IMR-90 (cell line): ENCODE measurements at regions not wholly inside any gene's neighbourhood (a gene's known extent, or its start where the extent isn't known, plus 50 kb on each side); places are given as distances from the start of the nearest gene placed in this dataset.

Experiments used
- ATAC-seq: fragments of 200-7000 bp; cut with Tn5 transposase; 2 replicates; pipeline ENCODE4 v1.9.1; 2020; ENCODE audit warnings: low read depth, mild to moderate bottlenecking, moderate library complexity
- BruUV-seq: library from RNA; stranded (reverse); fragments of 400-500 nt; replicated peaks from 2 replicates; lab custom pipeline; 2021; lab: Mats Ljungman, UMichigan
- CTCF ChIA-PET: fragments of 300-600 bp; formaldehyde crosslinking; extraction: SDS; loops from one replicate; lab custom pipeline; 2021; ENCODE audit warnings: antibody characterized with exemption; lab: Yijun Ruan, JAX
- POLR2A ChIA-PET: fragments of 300-600 bp; sonication (Branson Sonifier 250); formaldehyde crosslinking; loops from one replicate; lab custom pipeline; 2022; ENCODE audit warnings: antibody characterized with exemption; ENCODE audit not compliant: unreplicated experiment; lab: Charles Lee
- DNase-seq: peaks from one replicate; pipeline ENCODE4 v3.0.0; 2013
- H2AFZ ChIP-seq: replicated peaks from 2 replicates; pipeline ENCODE3; 2013; ENCODE audit warnings: low read length, mild to moderate bottlenecking; ENCODE audit not compliant: poor library complexity
- H2AK5ac ChIP-seq: 2 replicates; pipeline ENCODE4 v1.6.1; 2013; ENCODE audit warnings: low read depth, low read length, inconsistent platforms
- H2AK9ac ChIP-seq: replicated peaks from 2 replicates; pipeline ENCODE3; 2013; ENCODE audit warnings: mild to moderate bottlenecking, low read depth, low read length, moderate library complexity; ENCODE audit not compliant: poor library complexity
- H2BK120ac ChIP-seq: 2 replicates; pipeline ENCODE4 v1.6.1; 2013; ENCODE audit warnings: low read depth, low read length, inconsistent platforms
- H2BK15ac ChIP-seq: 3 replicates; pipeline ENCODE4 v1.6.1; 2013; ENCODE audit warnings: low read depth, low read length, inconsistent platforms
- H2BK20ac ChIP-seq: 2 replicates; pipeline ENCODE4 v1.6.1; 2013; ENCODE audit warnings: low read depth, mild to moderate bottlenecking, inconsistent platforms, low read length, moderate library complexity
- H2BK5ac ChIP-seq: 2 replicates; pipeline ENCODE4 v1.6.1; 2013; ENCODE audit warnings: mild to moderate bottlenecking, low read depth, low read length, inconsistent platforms; ENCODE audit not compliant: poor library complexity, severe bottlenecking
- H3K14ac ChIP-seq: replicated peaks from 2 replicates; pipeline ENCODE4 v1.6.1; 2013; ENCODE audit warnings: low read depth, low read length, inconsistent platforms
- H3K18ac ChIP-seq: 2 replicates; pipeline ENCODE4 v1.6.1; 2013; ENCODE audit warnings: low read depth, low read length, control low read depth
- H3K23ac ChIP-seq: 2 replicates; pipeline ENCODE4 v1.6.1; 2013; ENCODE audit warnings: low read depth, low read length, inconsistent platforms
- H3K27ac ChIP-seq: 2 replicates; pipeline ENCODE4 v1.5.1; 2013; ENCODE audit warnings: mild to moderate bottlenecking, control low read depth, low read length; ENCODE audit not compliant: insufficient read depth
- H3K27me3 ChIP-seq: 2 replicates; pipeline ENCODE4 v1.6.1; 2013; ENCODE audit warnings: low read length; ENCODE audit not compliant: control insufficient read depth, insufficient read depth
- H3K36me3 ChIP-seq: 2 replicates; pipeline ENCODE4 v1.6.1; 2013; ENCODE audit warnings: low read length, mixed read lengths; ENCODE audit not compliant: control insufficient read depth, insufficient read depth
- H3K4ac ChIP-seq: 2 replicates; pipeline ENCODE4 v1.6.1; 2013; ENCODE audit warnings: low read depth, low read length, inconsistent platforms
- H3K4me1 ChIP-seq: 2 replicates; pipeline ENCODE4 v1.6.1; 2013; ENCODE audit warnings: low read length, mixed read lengths; ENCODE audit not compliant: control insufficient read depth, insufficient read depth
- H3K4me2 ChIP-seq: 2 replicates; pipeline ENCODE4 v1.6.1; 2013; ENCODE audit warnings: low read depth, mild to moderate bottlenecking, control low read depth, low read length, moderate library complexity
- H3K4me3 ChIP-seq: 2 replicates; pipeline ENCODE4 v1.5.1; 2013; ENCODE audit warnings: low read depth, mild to moderate bottlenecking, control low read depth, low read length, moderate library complexity; ENCODE audit not compliant: insufficient read depth
- H3K56ac ChIP-seq: 2 replicates; pipeline ENCODE4 v1.6.1; 2013; ENCODE audit warnings: low read length, inconsistent platforms; ENCODE audit not compliant: insufficient read depth; ENCODE audit errors: extremely low read depth
- H3K79me1 ChIP-seq, 2 experiments: 2 replicates each; pipeline ENCODE4 v1.6.1; 2013; ENCODE audit warnings: low read length in 2 of 2, inconsistent platforms in 1 of 2, low read depth in 1 of 2
- H3K9ac ChIP-seq: 2 replicates; pipeline ENCODE4 v1.6.1; 2013; ENCODE audit warnings: low read depth, low read length, control low read depth
- H3K9me1 ChIP-seq: 2 replicates; pipeline ENCODE4 v1.6.1; 2013; ENCODE audit warnings: low read length, inconsistent platforms; ENCODE audit not compliant: insufficient read depth
- H3K9me3 ChIP-seq: 2 replicates; pipeline ENCODE4 v1.6.1; 2013; ENCODE audit warnings: low read length; ENCODE audit not compliant: control insufficient read depth, insufficient read depth
- H4K20me1 ChIP-seq: 2 replicates; pipeline ENCODE4 v1.6.1; 2013; ENCODE audit warnings: low read length, inconsistent platforms; ENCODE audit not compliant: insufficient read depth
- H4K5ac ChIP-seq: 2 replicates; pipeline ENCODE4 v1.6.1; 2013; ENCODE audit warnings: mild to moderate bottlenecking, low read depth, low read length, control low read depth
- H4K8ac ChIP-seq, 2 experiments: 2 replicates each; pipeline ENCODE4 v1.6.1; 2013; ENCODE audit warnings: low read depth in 2 of 2, low read length in 2 of 2, control low read depth in 1 of 2, inconsistent platforms in 1 of 2
- H4K91ac ChIP-seq: 2 replicates; pipeline ENCODE4 v1.6.1; 2013; ENCODE audit warnings: low read depth, low read length, inconsistent platforms; ENCODE audit not compliant: insufficient read depth
- BHLHE40 ChIP-seq: fragments of 150-350 bp; IDR thresholded peaks from 2 replicates; pipeline ENCODE4 v1.6.1; 2016; ENCODE audit warnings: mild to moderate bottlenecking, low read depth, low read length
- CEBPB ChIP-seq: IDR thresholded peaks from 2 replicates; pipeline ENCODE4 v1.6.1; 2012; ENCODE audit warnings: low read depth, low read length, improper control_type of control experiment
- CHD1 ChIP-seq: IDR thresholded peaks from 2 replicates; pipeline ENCODE4 v1.6.1; 2012; ENCODE audit warnings: low read depth, low read length, improper control_type of control experiment
- CTCF ChIP-seq: conservative IDR thresholded peaks from 2 replicates; pipeline ENCODE4 v1.5.1; 2012; ENCODE audit warnings: mild to moderate bottlenecking, low read depth, low read length, improper control_type of control experiment
- ELK1 ChIP-seq: fragments of 150-350 bp; IDR thresholded peaks from 2 replicates; pipeline ENCODE4 v1.6.1; 2016; ENCODE audit warnings: low read depth, mild to moderate bottlenecking, low read length, moderate library complexity, borderline replicate concordance
- FOS ChIP-seq: fragments of 150-350 bp; IDR thresholded peaks from 2 replicates; pipeline ENCODE4 v1.6.1; 2016; ENCODE audit warnings: low read depth, low read length
- MAFK ChIP-seq: IDR thresholded peaks from 2 replicates; pipeline ENCODE4 v1.6.1; 2012; ENCODE audit warnings: low read depth, low read length, improper control_type of control experiment
- MAZ ChIP-seq: IDR thresholded peaks from 2 replicates; pipeline ENCODE4 v1.6.1; 2012; ENCODE audit warnings: low read depth, mild to moderate bottlenecking, low read length, improper control_type of control experiment, moderate library complexity, borderline replicate concordance
- MXI1 ChIP-seq: IDR thresholded peaks from 2 replicates; pipeline ENCODE4 v1.6.1; 2012; ENCODE audit warnings: low read depth, mild to moderate bottlenecking, low read length, moderate library complexity, borderline replicate concordance
- NFE2L2 ChIP-seq: fragments of 150-350 bp; IDR thresholded peaks from 2 replicates; pipeline ENCODE4 v1.6.1; 2016; ENCODE audit warnings: low read depth, mild to moderate bottlenecking, low read length
- POLR2A ChIP-seq: IDR thresholded peaks from 2 replicates; pipeline ENCODE4 v1.6.1; 2012; ENCODE audit warnings: mild to moderate bottlenecking, low read depth, low read length
- RAD21 ChIP-seq: IDR thresholded peaks from 2 replicates; pipeline ENCODE4 v1.6.1; 2012; ENCODE audit warnings: low read length, improper control_type of control experiment
- RCOR1 ChIP-seq: IDR thresholded peaks from 2 replicates; pipeline ENCODE4 v1.6.1; 2012; ENCODE audit warnings: mild to moderate bottlenecking, low read length, improper control_type of control experiment; ENCODE audit not compliant: insufficient replicate concordance
- RFX5 ChIP-seq: IDR thresholded peaks from 2 replicates; pipeline ENCODE4 v1.8.0; 2012; ENCODE audit warnings: low read depth, mild to moderate bottlenecking, low read length, moderate library complexity
- SMC3 ChIP-seq: fragments of 150-350 bp; IDR thresholded peaks from 2 replicates; pipeline ENCODE4 v1.6.1; 2016; ENCODE audit warnings: low read depth, mild to moderate bottlenecking, antibody characterized with exemption, low read length, moderate library complexity
- USF2 ChIP-seq: fragments of 150-350 bp; IDR thresholded peaks from 2 replicates; pipeline ENCODE4 v1.6.1; 2017; ENCODE audit warnings: mild to moderate bottlenecking, antibody characterized with exemption, low read length, low read depth
- WGBS, 2 experiments: methylation state at CpG; one replicate each; pipeline versions ENCODE4 v1.1.5 to v1.1.7; 2013; ENCODE audit warnings: missing lambda C conversion rate in 2 of 2; ENCODE audit not compliant: insufficient read length in 1 of 2; ENCODE audit errors: extremely low coverage in 2 of 2; 5-methylcytosine and 5-hydroxymethylcytosine counted together
- dilution Hi-C: fragments of 300-500 bp; cut with HindIII; formaldehyde crosslinking; loops from one replicate; pipeline ENCODE4 v1.14.3; 2018; ENCODE audit warnings: low sequenced_read_pairs; ENCODE audit not compliant: unreplicated experiment
- in situ Hi-C: fragments of 300-500 bp; cut with MboI; formaldehyde crosslinking; loops from 3 replicates; pipeline ENCODE4 v1.14.3; 2019; ENCODE audit warnings: low sequenced_read_pairs, inconsistent platforms, mixed read lengths
- intact Hi-C: fragments of 100-400 bp; cut with micrococcal nuclease; formaldehyde crosslinking; loops from 2 replicates; pipeline ENCODE4 v1.10.0; 2022

GRCh38 chr2:41886145-41886664 lies 161.6 kb upstream of the PKDCC start:
- TF ChIP-seq MXI1 (no peak), BHLHE40 (no peak), RFX5 (no peak), MAZ (no peak), RAD21 (no peak), CTCF (no peak), FOS (no peak), SMC3 (no peak), CHD1 (no peak), RCOR1 (no peak), POLR2A (no peak), MAFK (no peak), USF2 (no peak), ELK1 (no peak), NFE2L2 (no peak), CEBPB (no peak)
- no peak overlapping the region for H3K23ac ChIP-seq
- no peak overlapping the region for H3K4ac ChIP-seq
- H4K91ac ChIP-seq, result no peak overlapping the region
- dilution Hi-C loops (loop anchor here (25.0 kb wide), 1 partner anchor 201 kb away; no protein-coding TSS in a partner anchor), intact Hi-C loops (no loop called here), in situ Hi-C loops (no loop called here)
- H3K18ac ChIP-seq, result no peak overlapping the region
- peaks cover 4% of the 10 kb centered on the region for H3K4me1 ChIP-seq
- peaks cover 7% of the 10 kb centered on the region for H3K27me3 ChIP-seq
- no peak for DNase-seq
- H3K4me2 ChIP-seq, result no peak overlapping the region
- POLR2A ChIA-PET, result interaction anchor here (0.6 kb wide), 1 partner anchor 1449 kb away, joined by 14 read pairs; no protein-coding TSS in a partner anchor
- no peaks in the 10 kb centered on the region for H3K79me1 ChIP-seq
- H2AK9ac ChIP-seq, result no peak overlapping the region
- no peaks in the 10 kb centered on the region for H4K20me1 ChIP-seq
- no peaks in the 10 kb centered on the region for H3K9me1 ChIP-seq
- H3K9me3 ChIP-seq, result no peaks in the 10 kb centered on the region
- no CpG with 5 or more reads among the region's 2 CpGs for WGBS, 2 experiments
- H2BK20ac ChIP-seq, result no peak overlapping the region
- no peak overlapping the region for H2AK5ac ChIP-seq
- no peak overlapping the region for H2BK120ac ChIP-seq
- H2AFZ ChIP-seq, result no peak overlapping the region
- no peak overlapping the region for H3K27ac ChIP-seq
- ATAC-seq, result no peak
- no peak overlapping the region for H3K9ac ChIP-seq
- CTCF ChIA-PET, result interaction anchor here (0.6 kb wide), 2 partner anchors 21 to 33 kb away, joined by 3 to 4 read pairs; no protein-coding TSS in a partner anchor
- H3K14ac ChIP-seq, result no peak overlapping the region
- H2BK15ac ChIP-seq, result no peak overlapping the region
- no peak overlapping the region for H3K56ac ChIP-seq
- BruUV-seq, result no TSS peak
- H4K8ac ChIP-seq, result no peak overlapping the region
- no peak overlapping the region for H3K4me3 ChIP-seq
- H3K36me3 ChIP-seq, result no peaks in the 10 kb centered on the region
- H2BK5ac ChIP-seq, result no peak overlapping the region
- H4K5ac ChIP-seq, result no peak overlapping the region
